Activated CD4-positive, alpha-beta T cell treated with anti-CD3 and anti-CD28 coated beads, Interleukin-2, Interleukin-6, amounts not matched to agents 100 ng/mL and 50 ng/mL, durations not matched to agents 16 hours and 8 hours (primary cell): ENCODE measurements at regions not wholly inside any gene's neighbourhood (a gene's known extent, or its start where the extent isn't known, plus 50 kb on each side); places are given as distances from the start of the nearest gene placed in this dataset.
"Not testable (repeated sequence)": the region's sequence is repeated elsewhere in the genome, so short reads cannot be mapped to it uniquely, and the experiment has no call there.

Experiments
- DNase-seq: peaks from one replicate; pipeline ENCODE4 v3.0.0-alpha.2; 2020

- no peak for DNase-seq
Observed at GRCh38 chr2:56816666-56817065, 632.9 kb downstream of the CCDC85A start.

DNA sequence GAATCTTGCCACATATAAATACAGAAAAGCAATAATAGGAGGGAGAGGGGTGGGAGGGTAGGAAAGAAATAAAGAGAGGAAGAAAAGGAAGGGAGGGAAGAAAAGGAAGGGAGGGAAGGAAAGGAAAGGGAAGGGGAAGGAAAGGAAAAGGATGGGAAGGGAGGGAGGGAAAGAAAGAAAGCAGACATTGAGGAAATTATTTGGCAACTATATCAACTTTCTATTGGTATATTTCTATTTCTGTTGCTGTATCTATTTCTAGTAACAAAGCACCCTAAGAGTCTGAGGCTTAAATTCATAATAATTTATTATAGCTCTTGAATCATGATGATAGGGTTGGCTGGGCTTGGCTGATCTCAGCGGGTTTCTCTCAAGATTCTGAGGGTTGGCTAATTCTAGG lies 648.0 kb downstream of the CCDC85A start:
- DNase-seq = no peak

- no peak for DNase-seq
Observed at GRCh38 chr2:56834686-56835085, 650.9 kb downstream of the CCDC85A start.

- DNase-seq = not testable (repeated sequence)
Observed at GRCh38 chr2:56840009-56840408, 656.2 kb downstream of the CCDC85A start.

- no peak for DNase-seq
Observed at GRCh38 chr2:56860991-56861390, 677.2 kb downstream of the CCDC85A start.

GRCh38 chr2:56871644-56872043 lies 687.9 kb downstream of the CCDC85A start:
- no peak for DNase-seq

DNA sequence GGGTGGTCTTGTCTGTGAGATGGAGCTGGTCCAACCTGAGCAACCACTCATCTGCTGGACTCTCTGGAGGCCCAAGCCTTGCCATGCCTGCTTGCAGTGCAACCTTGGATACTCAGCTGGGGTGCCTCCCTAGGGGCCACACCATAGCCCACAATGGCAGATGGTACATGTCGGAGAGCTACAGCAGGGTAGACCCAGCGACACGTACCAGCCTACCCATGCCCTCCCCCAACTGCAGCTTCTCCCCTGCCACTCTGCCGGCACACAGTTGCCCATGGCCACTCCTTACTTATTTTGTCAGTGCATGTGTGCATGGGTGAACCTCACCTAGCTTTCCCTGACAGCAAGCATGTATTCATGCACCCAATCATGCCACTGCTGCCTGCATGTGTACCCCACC lies 690.9 kb downstream of the CCDC85A start:
- DNase-seq = no peak

DNA sequence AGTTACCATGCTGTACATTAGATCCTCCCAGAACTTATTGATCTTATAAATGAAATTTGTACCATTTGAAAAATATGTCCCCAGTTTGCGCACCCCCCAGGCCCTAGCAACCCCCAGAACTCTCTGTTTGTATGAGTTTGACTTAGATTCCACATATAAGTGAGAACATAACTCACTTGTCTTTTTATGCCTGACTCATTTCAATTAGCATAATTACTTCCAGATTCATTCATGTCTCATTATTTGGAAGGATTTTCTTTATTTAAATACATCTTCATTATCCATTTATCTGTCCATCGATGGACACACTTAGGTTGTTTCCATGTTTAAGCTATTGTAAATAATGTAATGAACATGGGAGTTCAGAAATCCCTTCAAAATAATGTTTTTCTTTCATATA lies 705.9 kb downstream of the CCDC85A start:
- DNase-seq = no peak

GRCh38 chr2:56892382-56892781 lies 708.6 kb downstream of the CCDC85A start:
- DNase-seq = no peak

DNA sequence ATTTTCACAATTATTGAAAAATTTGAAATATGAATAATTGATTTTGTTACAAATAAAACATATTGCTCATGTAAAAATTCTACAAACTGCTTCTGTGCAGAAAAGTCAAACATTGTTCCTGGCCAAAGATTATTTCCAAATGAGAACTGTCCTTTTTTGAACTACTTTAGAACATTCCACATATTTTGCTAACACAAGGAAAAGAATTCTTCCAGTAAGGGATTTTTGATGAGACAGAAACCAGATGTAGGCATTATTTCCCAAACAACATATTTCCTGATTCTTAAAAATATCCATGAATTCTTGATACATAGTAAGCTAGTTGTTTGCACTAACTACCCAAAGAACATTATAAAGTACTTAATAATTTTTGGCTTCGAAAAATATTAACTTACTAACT lies 715.2 kb downstream of the CCDC85A start:
- no peak for DNase-seq

GRCh38 chr2:56912490-56912889 lies 728.7 kb downstream of the CCDC85A start:
- DNase-seq = no peak

GRCh38 chr2:56918790-56919189 lies 735.0 kb downstream of the CCDC85A start:
- no peak for DNase-seq

GRCh38 chr2:56933976-56934375 lies 750.2 kb downstream of the CCDC85A start:
- DNase-seq = no peak

DNA sequence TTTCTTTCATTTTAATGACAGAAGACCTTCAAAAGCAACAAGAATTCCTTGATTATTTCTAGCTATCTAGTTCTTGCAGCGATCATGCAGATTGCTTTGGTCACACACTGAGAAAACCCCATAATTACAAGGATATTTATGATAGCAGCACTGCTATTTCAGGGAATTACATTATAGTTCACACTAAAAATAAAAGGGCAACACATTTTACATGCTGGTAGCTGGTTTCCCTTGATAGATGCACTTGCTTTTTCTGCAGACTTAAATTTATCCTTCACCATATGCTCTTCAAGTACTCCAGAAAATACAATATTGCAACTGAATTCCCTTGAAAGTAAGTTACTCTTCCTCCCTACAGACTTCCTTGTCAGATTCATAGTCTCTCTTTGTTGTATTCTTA lies 751.1 kb downstream of the CCDC85A start:
- DNase-seq = no peak

DNA sequence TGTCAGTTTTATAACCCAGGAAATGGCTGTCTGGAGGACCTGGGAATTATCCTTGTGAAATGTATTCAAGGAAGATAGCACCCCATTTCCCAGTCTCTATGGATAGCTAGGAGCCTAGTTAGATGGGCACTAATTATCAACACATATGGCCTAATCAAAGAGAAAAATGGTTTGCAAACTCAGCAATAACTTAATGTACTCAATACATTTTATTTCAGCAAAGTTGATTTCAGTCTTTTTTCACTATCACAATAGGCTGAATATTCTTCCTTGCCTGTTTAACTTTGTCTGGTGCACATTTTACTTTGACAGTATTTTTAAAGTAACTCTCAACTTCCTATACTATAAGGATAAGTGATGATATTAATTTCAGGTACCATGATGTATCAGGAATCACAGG lies 756.3 kb downstream of the CCDC85A start:
- no peak for DNase-seq

DNA sequence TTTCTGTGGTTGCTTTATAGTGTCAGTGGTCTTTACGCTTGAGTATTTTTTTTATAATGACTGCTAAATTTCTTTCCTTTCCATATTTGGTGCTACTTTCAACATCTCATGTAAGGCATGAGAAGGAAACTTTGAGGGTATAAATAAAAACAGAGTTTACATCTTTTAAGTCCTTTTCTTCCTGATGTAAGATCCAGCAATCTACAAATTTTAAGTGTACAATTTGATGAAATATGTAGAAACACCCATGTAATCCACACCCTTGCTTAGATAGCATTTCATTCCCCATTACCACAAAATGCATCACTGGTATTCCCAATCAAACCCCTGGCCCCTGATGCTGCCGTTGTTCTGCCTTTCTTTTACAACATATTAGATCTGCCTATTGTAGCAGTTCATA lies 769.1 kb downstream of the CCDC85A start:
- no peak for DNase-seq

DNA sequence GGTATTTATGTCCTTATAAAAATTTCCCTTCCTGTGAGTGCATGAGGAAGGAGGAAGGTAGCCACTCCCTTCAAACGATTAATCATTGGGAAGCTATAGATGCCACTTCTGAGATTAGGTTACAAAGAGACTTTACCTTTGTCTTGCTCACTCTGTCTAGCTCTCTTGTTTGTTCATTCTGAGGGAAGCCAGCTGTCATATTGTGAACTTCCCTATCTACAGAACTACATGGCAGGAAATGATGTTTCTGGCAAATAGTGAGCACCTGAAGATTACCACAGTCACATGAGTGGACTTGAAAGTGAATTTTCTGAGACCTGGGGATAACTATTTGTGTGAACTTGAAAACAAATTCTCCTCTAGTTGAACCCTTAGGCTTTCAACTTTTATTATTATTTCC lies 776.8 kb downstream of the CCDC85A start:
- DNase-seq = no peak

DNA sequence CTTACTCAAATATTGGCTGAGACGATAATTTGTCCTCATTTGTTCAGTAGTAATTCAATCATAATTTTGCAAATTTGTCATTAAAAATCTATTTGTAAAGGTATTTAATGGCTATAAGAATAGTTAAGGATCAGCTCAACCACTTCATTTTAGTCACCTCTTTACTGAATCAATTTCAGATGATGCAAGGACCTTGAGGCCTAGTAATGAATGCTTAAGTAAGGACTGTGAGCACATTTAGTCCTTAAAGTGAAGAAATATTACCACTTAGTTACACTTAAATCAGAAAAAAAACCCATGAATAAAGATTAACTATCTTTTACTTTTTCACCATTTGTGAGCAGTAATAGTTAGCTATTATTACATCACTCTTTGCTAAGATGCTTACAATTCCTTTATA lies 778.9 kb downstream of the CCDC85A start:
- no peak for DNase-seq

- no peak for DNase-seq
Observed at GRCh38 chr2:56969513-56969912, 785.7 kb downstream of the CCDC85A start.

DNA sequence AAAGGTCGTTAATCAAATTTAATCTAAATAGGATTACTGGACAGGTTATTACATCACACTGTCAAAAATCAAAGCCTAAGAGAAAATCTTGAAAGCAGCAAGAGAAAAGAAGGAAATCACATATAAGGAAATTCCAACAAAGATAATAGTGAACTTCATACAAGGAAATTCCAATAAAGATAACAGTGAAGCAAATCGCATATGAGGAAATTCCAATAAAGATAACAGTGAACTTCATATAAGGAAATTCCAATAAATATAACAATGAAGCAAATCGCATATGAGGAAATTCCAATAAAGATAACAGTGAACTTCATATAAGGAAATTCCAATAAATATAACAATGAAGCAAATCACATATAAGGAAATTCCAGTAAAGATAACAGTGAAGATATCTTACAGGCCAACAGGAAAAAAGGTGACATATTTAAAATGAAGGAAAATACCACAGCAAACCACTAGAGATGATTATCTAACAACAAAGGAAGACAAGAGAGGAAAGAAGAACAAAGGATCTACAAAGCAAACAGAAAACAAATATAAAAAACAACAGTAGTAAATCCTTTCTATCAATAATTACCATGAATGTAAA lies 787.7 kb downstream of the CCDC85A start:
- DNase-seq = no peak

DNA sequence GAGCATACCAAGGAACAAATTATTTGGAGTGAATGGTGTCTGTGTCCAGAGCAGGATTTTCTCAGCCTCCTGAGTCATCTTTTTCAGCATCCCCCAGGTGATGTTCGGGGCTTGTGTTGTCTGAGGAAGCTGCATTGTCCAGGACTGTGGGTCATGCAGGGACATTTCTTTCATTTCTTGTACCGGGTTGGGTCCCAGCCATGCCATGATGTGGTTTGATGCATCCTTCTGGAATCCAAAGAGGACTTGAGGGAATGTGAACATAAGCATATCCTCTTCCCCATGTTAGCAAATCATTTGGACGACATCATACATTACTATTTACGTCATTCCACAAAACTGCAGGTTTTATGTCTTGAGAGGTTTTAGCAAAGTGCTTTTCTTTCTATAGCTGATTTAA lies 797.8 kb downstream of the CCDC85A start:
- DNase-seq = no peak

GRCh38 chr2:56985609-56986008 lies 801.8 kb downstream of the CCDC85A start:
- no peak for DNase-seq

DNA sequence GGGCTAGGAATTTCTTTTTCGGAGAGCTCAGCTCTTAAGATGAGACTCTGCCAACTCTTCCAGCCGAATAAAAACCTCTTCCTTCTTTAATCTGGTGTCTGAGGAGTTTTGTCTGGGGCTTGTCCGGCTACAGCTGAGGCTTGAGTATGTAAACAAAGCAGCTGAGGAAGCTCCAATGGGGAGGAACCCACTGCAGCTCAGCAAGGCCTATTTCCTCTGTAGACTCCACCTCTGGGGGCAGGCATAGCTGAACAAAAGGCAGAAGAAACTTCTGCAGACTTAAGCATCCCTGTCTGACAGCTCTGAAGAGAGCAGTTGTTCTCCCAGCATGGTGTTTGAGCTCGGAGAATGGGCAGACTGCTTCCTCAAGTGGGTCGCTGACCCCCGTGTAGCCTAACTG lies 838.7 kb downstream of the CCDC85A start:
- no peak for DNase-seq

- DNase-seq = no peak
Observed at GRCh38 chr2:57044931-57045635, 861.3 kb downstream of the CCDC85A start.

- DNase-seq = no peak
Observed at GRCh38 chr2:57049273-57049672, 865.5 kb downstream of the CCDC85A start.
